ENCODE measurements at regions not wholly inside any gene's neighbourhood (a gene's known extent, or its start where the extent isn't known, plus 50 kb on each side); places are given as distances from the start of the nearest gene placed in this dataset.

- TF ChIP-seq EZH2 (IDR thresholded peaks at IDR 0.05; ENCODE audit: insufficient read depth, poor library complexity, severe bottlenecking) (no peak), EZH2phosphoT487 (IDR thresholded peaks at IDR 0.05; ENCODE audit: insufficient read depth, low read depth) (no peak)
Measured at GRCh38 chr16:87198881-87199280, 118.3 kb downstream of the C16orf95 start.

Measured in GM23248 (cell line).